ENCODE measurements at regions not wholly inside any gene's neighbourhood (a gene's known extent, or its start where the extent isn't known, plus 50 kb on each side); places are given as distances from the start of the nearest gene placed in this dataset.

GRCh38 chr10:118952493-118953295, 76.8 kb upstream of the NANOS1 start:
- Histone ChIP-seq H3K36me3 (no peaks in the 10 kb centered on the region), H3K27ac (no peak overlapping the region), H3K27me3 (no peaks in the 10 kb centered on the region), H3K4me1 (peaks cover 6 to 15% of the 10 kb centered on the region in 2 donors), H3K9me3 (no peaks in the 10 kb centered on the region), H3K4me3 (no peak overlapping the region)
- intact Hi-C loops (cut with DNase I; ENCODE audit: low total_unique reads) = loop anchor here (10.0 kb wide), 1 partner anchor 618 kb away; no protein-coding TSS in a partner anchor
- DNase-seq (no peak), ATAC-seq (no peak)
- no peak for TF ChIP-seq POLR2A (IDR thresholded peaks at IDR 0.05)
- TF ChIP-seq, protein P1, sequence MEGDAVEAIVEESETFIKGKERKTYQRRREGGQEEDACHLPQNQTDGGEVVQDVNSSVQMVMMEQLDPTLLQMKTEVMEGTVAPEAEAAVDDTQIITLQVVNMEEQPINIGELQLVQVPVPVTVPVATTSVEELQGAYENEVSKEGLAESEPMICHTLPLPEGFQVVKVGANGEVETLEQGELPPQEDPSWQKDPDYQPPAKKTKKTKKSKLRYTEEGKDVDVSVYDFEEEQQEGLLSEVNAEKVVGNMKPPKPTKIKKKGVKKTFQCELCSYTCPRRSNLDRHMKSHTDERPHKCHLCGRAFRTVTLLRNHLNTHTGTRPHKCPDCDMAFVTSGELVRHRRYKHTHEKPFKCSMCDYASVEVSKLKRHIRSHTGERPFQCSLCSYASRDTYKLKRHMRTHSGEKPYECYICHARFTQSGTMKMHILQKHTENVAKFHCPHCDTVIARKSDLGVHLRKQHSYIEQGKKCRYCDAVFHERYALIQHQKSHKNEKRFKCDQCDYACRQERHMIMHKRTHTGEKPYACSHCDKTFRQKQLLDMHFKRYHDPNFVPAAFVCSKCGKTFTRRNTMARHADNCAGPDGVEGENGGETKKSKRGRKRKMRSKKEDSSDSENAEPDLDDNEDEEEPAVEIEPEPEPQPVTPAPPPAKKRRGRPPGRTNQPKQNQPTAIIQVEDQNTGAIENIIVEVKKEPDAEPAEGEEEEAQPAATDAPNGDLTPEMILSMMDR (IDR thresholded peaks at IDR 0.05 in 4 of 5, conservative IDR thresholded peaks at IDR 0.05 in 1 of 5) = no peak
- in situ Hi-C loops (cut with MboI; ENCODE audit: low sequenced_read_pairs in 4 of 4) = no loop called here

GRCh38 chr10:118953598-118954393, 75.7 kb upstream of the NANOS1 start:
- intact Hi-C loops (cut with DNase I; ENCODE audit: low total_unique reads) (loop anchor here (10.0 kb wide), 1 partner anchor 619 kb away; no protein-coding TSS in a partner anchor), in situ Hi-C loops (cut with MboI; ENCODE audit: low sequenced_read_pairs in 4 of 4) (no loop called here)
- H3K27ac ChIP-seq = no peak overlapping the region
- H3K4me3 ChIP-seq = no peak overlapping the region
- TF ChIP-seq, protein P1 (IDR thresholded peaks at IDR 0.05 in 4 of 5, conservative IDR thresholded peaks at IDR 0.05 in 1 of 5) = no peak
- no peak for TF ChIP-seq POLR2A (IDR thresholded peaks at IDR 0.05)
- ATAC-seq (no peak), DNase-seq (no peak)
- H3K27me3 ChIP-seq = no peaks in the 10 kb centered on the region
- no peaks in the 10 kb centered on the region for H3K36me3 ChIP-seq
- H3K9me3 ChIP-seq = no peaks in the 10 kb centered on the region
- peaks cover 8 to 20% of the 10 kb centered on the region in 2 donors for H3K4me1 ChIP-seq

GRCh38 chr10:118955531-118955930, 74.0 kb upstream of the NANOS1 start:
- Histone ChIP-seq H3K4me3 (no peak overlapping the region), H3K27ac (no peak overlapping the region), H3K4me1 (peaks cover 17 to 28% of the 10 kb centered on the region in 2 donors), H3K36me3 (no peaks in the 10 kb centered on the region), H3K27me3 (no peaks in the 10 kb centered on the region), H3K9me3 (no peaks in the 10 kb centered on the region)
- no peak for ATAC-seq
- intact Hi-C loops (cut with DNase I; ENCODE audit: low total_unique reads) (loop anchor here (10.0 kb wide), 1 partner anchor 621 kb away; no protein-coding TSS in a partner anchor), in situ Hi-C loops (cut with MboI; ENCODE audit: low sequenced_read_pairs in 4 of 4) (no loop called here)
- no peak for TF ChIP-seq POLR2A (IDR thresholded peaks at IDR 0.05)
- TF ChIP-seq, protein P1 (IDR thresholded peaks at IDR 0.05 in 4 of 5, conservative IDR thresholded peaks at IDR 0.05 in 1 of 5) = no peak
- DNase-seq = no peak

DNA sequence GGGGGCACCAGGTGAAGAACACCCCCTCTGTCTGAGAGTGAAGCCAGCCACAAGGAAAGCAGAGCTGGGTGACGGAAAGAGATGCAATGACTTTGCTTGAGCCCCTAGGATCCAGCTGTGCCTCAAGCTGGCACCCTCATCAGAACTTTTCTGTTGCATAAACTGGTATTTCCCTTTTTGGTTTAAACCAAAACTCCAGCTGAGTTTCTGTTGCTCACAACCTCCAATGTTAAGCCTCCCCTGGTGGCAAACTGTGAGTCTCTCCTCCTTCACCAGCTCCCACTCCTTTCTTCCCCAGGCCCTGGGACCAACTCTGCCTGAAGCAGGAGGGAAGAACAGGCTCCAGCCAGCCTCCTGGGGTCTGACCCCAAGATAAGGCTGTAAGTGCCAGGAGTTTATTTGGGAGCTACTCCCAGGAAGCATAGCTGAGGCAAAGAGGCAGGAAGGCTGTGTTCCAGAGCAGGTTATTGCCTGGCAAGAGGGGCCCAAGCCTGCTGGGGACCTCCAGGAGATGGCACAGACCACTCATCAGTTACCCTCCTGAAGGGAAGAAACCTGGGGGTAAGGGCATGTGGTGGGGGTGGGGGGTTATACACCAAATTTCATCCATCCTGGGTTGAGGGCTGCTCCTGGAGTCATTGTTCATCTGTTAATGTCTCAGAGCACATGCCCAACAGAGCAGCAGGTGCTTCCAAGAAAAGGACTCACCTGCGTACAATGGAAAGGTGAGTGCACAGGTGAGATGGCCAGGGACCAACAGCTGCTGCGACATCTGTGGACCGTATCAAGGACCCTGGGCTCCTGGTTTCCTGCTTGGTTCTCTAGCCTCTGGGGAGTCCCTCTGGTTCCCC, 73.3 kb upstream of the NANOS1 start:
- no peak overlapping the region for H3K4me3 ChIP-seq
- no peaks in the 10 kb centered on the region for H3K27me3 ChIP-seq
- H3K9me3 ChIP-seq = no peaks in the 10 kb centered on the region
- no peak for TF ChIP-seq POLR2A (IDR thresholded peaks at IDR 0.05)
- TF ChIP-seq, protein P1 (IDR thresholded peaks at IDR 0.05 in 4 of 5, conservative IDR thresholded peaks at IDR 0.05 in 1 of 5) = no peak
- H3K36me3 ChIP-seq = no peaks in the 10 kb centered on the region
- DNase-seq (no peak), ATAC-seq (no peak)
- H3K27ac ChIP-seq = no peak overlapping the region
- in situ Hi-C loops (cut with MboI; ENCODE audit: low sequenced_read_pairs in 4 of 4) (no loop called here), intact Hi-C loops (cut with DNase I; ENCODE audit: low total_unique reads) (loop anchor here (10.0 kb wide), 1 partner anchor 621 kb away; no protein-coding TSS in a partner anchor)
- peaks cover 17 to 28% of the 10 kb centered on the region in 2 donors for H3K4me1 ChIP-seq

Measured in gastrocnemius medialis (tissue), 4 donors.